ELF-1 (cell line): ENCODE measurements at regions not wholly inside any gene's neighbourhood (a gene's known extent, or its start where the extent isn't known, plus 50 kb on each side); places are given as distances from the start of the nearest gene placed in this dataset.
"Not testable (repeated sequence)": the region's sequence is repeated elsewhere in the genome, so short reads cannot be mapped to it uniquely, and the experiment has no call there.

Experiments
- DNase-seq: peaks from one replicate; pipeline ENCODE4 v3.0.0-alpha.2; 2016; ENCODE audit warnings: low read depth, low spot score

DNA sequence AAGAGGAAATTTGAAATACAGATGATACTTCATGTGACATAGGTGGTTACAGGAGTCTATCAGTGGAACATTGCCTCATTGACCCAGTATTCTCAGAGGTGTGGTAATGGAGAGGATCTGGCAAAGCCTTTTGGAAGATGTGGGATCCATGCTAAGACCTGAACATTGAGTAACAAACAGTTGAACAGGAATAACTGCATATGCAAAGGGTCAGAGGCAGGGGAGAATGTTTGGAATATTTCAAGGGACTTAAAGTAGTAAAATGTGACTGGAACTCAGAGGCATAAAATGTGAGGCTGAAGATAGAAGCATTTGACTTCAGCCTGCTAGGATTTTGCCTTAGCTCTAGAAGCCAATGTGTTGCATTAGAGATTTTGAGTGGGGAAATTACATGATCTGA lies 300.2 kb upstream of the ETAA1 start:
- DNase-seq: no peak

DNA sequence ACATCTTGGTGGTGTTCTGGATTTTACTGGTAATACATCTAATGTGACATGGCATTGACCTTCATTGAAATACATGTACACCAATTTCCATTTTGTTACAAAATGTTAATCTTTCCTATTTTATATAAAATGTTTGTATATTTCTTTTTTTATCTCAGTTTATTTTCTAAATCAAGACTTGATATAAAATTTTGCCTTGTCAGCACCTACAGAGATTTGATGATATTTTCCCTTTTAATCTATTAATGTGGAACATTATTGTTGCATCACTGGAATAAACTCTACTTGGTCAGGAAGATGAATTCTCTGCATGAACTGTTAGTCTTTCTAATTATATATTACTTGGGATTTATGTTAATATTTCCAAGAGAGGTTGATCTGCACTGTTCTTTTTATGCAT lies 294.0 kb upstream of the ETAA1 start:
- no peak for DNase-seq

DNA sequence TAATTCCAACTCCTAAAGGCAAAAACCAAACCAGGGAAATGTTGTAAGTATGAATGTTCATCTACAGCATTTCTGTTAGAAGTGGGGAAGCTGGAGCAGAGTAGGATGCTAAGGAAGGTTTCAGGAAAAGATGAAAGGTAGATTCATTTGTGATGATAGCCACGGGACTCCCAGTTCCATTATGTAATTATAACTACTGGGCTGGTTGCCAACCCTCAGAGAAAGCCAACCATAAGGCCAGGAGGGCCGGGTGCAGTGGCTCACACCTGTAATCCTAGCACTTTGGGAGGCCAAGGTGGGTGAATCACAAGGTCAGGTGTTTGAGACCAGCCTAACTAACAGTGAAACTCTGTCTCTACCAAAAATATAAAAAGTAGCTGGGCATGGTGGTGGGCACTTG lies 288.9 kb upstream of the ETAA1 start:
- DNase-seq: no peak

DNA sequence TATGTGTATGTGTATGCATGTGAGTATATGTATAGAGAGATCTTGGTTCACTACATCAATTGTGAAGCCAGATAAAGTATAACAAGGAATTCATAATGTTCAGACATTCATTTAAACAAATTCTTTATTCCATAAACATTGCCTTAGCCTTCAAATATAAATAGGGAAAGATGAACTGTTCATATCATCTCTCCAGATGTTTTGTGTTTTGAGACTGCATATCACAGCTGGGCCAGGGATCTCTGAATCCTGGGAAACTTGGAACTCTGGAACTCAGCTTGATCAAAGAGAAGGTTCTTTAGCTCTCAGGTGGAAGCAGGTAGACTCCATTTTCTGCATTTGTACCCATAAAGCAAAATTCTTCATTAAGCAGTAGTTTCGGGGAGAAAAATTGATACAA lies 272.6 kb upstream of the ETAA1 start:
- no peak for DNase-seq

DNA sequence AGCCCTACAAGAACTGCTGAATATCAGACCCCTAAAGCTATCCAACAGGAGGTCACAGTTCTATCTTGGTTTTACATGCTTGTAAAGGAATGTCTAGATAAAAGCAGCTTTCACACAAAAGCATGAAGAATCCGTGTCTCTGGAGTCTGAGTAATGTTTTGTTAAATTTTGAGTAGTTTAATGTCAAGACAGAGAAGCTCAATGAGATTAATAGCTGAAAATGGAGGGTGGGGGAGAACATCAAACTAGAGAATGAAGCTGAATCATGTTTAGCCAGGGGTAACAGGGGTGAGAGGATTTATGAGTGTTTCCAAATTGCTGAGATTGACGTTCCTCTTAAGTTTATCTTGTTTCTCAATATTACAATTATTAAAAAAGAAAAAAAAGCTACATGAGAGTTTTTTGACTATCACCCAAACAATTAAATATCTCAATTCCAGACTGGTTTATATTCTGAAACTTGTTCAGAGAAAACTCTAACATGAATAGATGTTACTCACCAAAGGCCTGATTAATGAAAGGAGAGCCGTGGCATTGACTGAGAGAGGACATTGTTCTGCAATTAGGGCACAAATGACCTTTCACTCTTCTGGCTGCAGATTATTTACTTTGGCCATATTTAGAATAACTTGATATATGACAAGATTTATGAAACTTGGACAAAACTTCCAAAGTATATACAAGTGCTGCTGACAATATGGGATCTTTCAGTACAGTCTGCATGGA lies 266.4 kb upstream of the ETAA1 start:
- no peak for DNase-seq

DNA sequence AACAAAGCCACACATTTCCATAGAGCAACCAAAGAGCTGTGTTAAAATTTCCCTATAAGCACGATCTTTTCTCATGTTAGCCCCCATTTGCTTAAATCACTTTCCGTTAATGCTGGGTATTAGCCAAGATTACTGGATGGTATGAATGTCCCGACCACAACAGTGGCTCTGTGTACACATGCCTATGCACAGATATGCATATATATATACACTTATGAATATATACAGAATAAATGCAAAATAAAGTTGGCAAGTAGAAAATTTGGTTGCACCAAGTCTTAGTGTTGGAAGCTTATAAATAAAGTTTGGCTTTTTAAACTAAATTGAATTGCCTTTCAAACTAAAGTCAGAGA lies 265.9 kb upstream of the ETAA1 start:
- no peak for DNase-seq

DNA sequence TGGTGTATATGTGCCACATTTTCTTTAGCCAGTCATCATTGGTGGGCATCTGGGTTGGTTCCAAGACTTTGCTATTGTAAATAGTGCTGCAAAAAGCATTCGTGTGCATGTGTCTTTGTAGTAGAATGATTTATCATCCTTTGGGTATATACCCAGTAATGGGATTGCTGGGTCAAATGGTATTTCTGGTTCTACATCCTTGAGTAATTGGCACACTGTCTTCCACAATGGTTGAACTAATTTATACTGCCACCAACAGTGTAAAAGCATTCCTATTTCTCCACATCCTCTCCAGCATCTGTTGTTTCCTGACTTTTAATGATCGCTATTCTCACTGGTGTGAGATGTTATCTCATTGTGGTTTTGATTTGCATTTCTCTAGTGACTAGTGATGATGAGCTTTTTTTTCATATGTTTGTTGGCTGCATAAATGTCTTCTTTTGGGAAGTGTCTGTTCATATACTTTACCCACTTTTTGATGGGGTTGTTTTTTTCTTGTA lies 264.6 kb upstream of the ETAA1 start:
- not testable (repeated sequence) for DNase-seq

DNA sequence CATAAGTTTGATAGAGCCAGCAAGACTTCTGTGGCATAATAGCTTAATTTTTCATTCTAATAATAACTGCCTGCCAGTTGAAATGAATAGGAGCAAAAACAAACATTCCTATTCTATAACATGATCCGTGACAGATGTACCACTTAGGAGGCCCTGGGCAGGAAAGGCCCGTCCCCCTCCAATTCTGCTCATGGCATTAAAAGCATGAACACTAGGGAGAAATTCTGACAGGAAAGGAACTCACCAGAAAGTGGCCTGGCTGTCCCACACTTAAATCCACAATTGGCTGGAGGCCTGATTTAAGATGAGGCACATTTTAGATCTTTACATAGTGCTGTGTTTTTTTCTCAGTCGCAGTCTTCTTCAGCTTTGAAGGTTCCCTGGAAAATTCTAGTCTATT lies 261.9 kb upstream of the ETAA1 start:
- no peak for DNase-seq

DNA sequence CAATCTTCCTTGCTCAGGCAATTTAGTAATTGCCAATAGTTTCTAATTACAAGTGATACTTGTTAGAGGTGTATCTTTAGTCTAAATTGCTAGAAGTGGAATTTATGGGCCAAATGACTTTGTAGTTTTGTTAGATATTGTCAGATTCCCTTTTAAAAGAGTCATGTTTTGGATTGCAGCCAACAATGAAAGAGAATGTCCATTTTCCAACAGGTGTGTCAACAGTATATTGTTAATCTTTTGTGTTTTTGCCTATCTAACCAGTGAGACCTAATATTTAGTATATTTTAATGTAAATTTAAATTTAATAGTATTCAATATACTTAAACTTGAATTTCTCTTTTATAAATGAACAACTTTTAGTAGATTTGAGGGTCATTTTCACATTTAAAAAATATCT lies 259.4 kb upstream of the ETAA1 start:
- no peak for DNase-seq

DNA sequence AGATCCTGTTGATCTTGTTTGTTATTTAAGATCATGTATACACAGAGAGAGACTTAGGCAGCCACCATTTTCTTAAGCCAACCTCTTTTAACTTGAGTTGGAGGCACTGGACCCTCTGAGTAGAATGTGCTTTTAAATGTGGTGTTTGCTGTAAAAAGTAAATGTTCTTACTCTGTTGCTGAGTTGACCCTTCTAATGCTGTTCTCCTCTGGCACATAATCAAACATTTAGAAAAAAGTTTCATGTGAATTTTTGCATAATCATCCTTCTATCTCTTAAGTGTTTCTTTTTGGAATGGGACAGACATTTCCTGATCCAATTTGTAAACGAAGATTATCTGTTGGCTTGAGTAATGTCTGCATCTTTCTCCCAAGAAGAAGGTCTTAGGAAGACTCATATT lies 255.1 kb upstream of the ETAA1 start:
- DNase-seq: no peak

DNA sequence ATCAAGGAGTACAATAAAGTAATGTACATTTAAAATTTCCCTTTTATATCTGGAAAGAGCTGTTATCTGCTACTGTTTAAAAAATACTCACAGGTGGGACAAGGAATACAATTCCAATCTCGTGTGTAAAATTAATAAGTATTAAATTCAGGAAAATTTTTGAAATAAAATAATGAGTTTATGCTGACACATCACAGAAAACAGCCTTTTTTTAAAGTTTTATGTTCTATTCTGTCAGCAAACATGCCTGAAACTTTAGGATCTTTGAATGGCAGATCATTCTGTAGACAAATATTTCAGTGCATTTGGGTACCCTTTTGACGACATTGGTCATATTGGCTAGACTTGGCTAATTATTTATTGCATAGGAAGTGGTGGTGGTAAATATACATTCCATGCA lies 254.4 kb upstream of the ETAA1 start:
- DNase-seq: no peak

DNA sequence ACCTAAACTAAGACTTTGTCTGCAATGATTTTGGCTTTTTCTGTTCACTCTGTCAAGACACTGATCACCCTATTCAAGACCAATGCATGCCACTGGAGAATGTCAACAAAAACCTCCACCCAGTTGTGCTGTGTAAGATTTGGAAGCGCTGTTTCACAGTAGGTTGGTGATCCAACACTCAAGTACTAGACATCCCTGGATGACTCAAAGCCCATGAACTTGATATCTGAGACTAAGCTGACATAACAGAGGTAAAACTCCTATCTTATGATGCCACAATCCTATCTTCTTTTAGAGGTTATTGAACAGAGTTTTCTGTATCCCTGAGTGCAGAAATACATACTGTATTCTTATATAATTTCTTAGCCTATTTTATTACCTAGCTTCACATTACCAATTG lies 251.3 kb upstream of the ETAA1 start:
- no peak for DNase-seq

DNA sequence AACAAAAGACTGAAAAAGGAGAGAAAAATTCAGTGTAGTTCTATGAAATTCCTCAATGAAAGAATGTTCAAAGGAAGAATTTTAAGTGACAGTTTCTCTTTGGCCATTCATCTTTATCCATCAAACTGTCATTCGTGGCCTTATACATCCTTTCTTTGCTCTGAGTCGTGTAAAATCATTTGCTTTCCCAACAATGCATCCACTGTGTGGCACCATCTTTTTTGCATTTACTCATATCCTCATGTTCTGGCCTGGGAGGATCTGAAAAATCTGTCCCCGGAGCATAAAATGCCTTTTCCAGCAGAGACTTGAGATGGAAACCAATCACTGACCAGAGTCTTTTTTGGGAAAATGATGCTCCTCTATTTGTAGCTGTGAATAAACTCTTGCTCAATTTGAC lies 240.3 kb upstream of the ETAA1 start:
- no peak for DNase-seq

DNA sequence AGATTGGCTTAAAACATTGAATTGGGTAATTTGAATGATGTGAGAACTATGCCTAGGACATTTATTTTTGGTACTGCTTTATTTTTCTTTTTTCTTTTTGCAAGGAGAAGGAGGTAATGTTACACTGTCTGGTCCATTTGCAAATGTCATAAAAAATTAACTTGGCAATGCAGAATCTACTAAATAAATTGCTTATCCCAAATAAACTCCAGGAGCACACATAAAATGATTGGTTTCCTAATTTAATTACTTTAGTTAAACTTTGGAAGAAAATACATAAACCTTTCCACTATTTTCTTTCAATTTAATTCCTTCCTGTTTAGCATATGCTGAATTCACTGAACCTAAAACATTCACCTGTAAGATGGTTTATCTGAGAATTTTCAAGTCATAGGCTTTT lies 238.4 kb upstream of the ETAA1 start:
- no peak for DNase-seq

DNA sequence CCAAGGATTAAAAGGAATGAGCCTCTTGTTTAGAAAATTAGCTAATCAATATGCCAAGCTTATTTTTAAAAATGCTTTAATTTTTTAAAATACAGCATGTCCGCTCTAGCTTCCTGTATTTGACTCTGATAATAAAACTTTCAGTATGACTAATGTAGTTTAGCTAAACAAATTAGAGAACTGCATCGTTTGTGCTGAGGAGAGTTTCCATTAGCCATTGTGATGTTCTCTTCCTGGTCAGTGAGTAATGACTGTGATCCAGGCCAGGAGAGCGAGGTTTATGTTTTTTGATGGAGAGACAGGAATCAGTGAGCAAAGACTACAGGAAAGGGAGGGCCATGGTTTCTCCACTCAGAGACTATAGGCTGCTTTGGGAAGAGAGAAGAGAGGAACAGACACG lies 237.2 kb upstream of the ETAA1 start:
- DNase-seq: no peak

DNA sequence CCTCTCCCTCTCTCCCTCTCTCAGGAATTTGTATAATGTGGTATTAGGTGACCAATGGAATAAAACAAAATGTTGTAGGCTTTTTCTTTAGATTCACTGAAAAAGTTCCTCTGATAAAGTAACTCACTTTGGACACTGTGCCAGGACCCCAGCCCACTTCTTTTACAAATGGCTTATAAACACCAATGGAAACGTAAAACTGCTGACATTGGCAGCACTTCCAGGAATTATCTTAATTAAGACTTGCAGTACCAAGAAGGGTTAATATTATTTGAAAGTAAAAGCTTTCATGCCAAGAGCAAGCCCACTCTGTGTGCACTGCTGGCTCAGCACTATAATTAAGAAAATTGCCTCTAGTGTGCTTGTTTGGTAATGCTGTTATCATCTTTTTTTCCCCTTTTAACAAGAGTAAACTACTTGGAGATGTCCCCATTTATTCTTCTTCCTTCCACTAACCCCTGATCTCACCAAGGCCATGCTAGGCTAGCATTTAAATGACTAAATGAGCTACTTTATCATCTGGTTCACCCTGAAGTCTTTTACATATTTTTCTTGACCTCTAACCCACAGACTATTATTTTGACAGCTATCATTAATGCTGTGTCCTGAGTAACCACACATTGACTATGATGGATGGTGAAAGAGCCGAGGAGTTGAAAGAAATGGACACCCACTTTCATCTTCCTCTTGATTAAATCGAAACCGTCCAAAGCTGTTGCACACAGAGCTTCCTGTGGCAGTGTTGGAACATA lies 232.2 kb upstream of the ETAA1 start:
- no peak for DNase-seq

DNA sequence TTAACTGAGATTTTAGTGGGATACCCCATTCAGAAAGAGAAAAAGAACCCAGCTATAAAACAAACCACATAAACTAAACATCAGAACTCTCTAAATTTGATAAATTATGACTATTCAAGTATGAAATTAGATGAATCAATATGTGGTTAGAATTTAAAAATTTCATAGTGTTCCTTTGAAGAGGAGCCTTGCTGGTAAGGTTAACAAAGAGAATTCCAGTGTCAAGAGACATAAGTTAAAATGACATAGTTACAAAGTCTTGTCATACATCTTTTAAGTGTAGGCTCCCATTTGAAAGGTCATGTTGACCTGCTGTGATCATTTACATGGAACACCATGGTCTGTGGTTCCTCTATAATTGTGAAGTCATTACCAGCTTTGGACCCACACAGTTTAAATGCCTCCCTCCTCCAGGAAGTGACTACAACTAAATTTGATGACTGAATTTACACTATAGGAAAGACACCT lies 231.6 kb upstream of the ETAA1 start:
- no peak for DNase-seq

DNA sequence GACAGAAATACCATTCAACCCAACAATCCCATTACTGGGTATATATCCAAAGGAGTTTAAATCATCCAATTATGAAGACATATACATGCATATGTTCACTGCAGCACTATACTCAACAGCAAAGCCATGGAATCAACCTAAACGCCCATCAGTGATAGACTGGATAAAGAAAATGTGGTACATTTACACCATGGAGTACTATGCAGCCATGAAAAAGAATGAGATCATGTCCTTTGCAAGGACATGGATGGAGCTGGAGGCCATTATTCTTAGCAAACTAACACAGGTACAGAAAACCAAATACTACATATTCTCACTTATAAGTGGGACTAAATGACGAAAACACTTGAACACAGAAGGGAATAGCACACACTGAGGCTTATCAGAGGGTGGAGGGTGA lies 230.6 kb upstream of the ETAA1 start:
- DNase-seq: not testable (repeated sequence)

DNA sequence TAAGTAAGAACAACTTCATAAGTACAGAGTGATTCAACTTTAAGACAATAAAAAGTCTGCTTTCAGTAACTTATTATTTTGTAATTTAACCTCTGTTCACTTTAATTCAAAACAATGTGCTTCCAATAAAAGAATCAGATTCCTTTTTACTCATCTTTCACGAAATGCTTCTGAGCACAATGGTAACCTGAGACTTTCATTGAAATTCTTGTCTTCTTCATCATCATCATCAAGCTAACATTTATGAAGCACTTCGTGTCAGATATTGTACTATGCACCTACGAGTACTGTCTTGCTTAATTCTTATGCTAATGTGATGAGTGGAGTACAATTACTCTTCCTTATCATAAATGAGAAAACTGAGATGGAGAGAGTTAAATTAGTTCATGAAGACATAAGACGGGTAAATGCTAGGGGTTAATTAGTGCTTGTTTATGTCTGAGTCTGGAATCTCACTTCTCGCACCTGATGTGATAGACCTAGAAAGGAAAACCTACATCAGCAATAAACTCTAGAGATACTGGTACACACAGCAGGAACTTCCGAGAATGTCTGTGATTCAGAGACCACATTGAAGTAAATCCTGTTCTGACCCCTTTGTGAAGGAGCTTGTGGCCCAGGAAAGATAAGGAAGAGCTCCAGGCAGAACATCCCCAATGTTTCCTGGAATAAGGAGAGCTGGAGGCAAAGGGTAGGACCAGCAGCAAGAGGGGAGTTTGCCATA lies 227.6 kb upstream of the ETAA1 start:
- no peak for DNase-seq

DNA sequence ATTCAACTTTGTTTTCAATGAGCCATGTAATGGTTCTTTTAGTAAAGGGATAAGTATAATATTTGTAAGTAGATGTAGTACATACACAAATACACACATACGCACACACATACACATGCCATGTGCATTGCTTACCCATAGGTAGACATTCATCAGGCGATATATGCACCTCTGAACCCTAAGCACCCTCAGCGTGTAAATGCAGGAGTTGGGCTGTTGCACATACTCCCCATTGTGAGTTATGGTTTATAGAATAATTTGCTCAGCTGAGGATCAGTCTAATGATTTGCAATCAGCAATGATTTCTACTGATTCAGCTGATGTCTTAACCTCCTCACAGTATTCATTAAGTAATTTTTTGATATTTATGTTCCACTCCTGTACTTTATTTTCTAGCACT lies 217.6 kb upstream of the ETAA1 start:
- DNase-seq: no peak

DNA sequence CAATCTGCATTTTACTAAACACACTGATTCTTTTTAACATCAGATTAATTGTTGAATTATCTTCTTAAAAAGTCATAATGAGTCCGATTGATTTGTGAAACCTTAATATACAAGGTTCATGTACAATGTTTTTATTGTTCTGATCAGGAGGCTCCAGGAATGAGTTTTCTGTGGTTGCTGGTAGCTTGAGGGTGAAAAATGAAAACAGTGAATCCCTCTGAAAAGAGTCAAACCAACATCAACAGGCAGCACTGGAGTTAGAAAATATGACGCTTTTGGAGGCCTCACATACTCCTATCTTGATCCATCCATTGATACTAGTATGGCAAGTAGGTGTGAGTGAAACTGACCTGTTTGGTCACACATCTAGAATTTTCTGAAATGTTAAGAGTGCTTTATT lies 216.3 kb upstream of the ETAA1 start:
- no peak for DNase-seq

DNA sequence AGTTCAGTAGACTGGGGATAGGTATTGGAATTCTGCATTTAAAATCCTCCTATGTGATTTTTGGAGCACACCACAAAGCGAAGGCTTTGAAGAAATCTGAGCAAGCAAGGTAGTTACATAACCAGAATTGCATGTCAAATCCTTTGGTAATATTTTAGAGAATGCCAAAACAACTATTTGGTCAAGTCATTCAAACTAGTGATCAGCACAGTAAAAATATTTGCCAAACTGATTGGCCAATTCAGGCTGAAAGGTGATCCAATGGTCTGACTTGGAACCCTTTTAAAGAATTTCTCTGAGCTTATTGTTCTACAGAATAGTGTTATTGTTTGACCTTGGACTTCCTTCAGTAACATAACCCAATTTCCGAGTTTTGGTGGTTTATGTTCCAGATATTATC lies 214.2 kb upstream of the ETAA1 start:
- DNase-seq: no peak

DNA sequence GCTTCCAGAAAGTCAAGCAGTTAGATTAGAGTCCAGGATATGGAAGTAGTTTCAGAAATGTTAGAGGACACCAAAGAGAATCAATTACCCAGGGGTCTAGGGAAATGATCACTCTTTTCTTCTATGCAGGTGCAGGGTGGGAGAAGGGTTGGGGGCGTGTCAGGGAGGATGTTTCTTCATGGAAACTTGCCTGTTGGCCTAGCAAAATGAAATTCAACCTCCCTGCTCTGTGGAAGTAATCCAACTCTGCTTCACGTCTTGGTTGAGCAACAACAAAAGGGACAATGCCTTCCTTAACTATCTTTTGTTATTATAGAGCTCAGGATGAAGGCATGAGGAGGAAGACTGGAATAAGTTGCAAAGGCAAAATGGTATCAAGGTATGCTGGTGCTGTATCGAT lies 210.8 kb upstream of the ETAA1 start:
- no peak for DNase-seq
